Common myeloid progenitor, CD34-positive (primary cell): ENCODE measurements at regions not wholly inside any gene's neighbourhood (a gene's known extent, or its start where the extent isn't known, plus 50 kb on each side); places are given as distances from the start of the nearest gene placed in this dataset.

Source experiments
- CTCF ChIA-PET: fragments of 350-600 bp; sonication (Branson Sonifier 250); formaldehyde crosslinking; loops from one replicate; lab custom pipeline; 2021; ENCODE audit warnings: antibody characterized with exemption; lab: Charles Lee
- POLR2A ChIA-PET: fragments of 350-600 bp; sonication (Branson Sonifier 250); formaldehyde crosslinking; loops from one replicate; lab custom pipeline; 2021; ENCODE audit warnings: antibody characterized with exemption; lab: Charles Lee
- DNase-seq, 3 donors: peaks; one replicate each; pipeline versions ENCODE4 v3.0.0 to v3.0.0-alpha.2; 2013
- H3K27ac ChIP-seq, 2 experiments: 1 replicate in 1 of 2; 2 replicates in 1 of 2; pipeline ENCODE4 v1.7.0; 2013; ENCODE audit warnings: inconsistent platforms in 2 of 2, low read length in 2 of 2, mild to moderate bottlenecking in 2 of 2, low read depth in 1 of 2, moderate library complexity in 1 of 2; ENCODE audit not compliant: severe bottlenecking in 2 of 2, insufficient read depth in 1 of 2, poor library complexity in 1 of 2
- H3K27me3 ChIP-seq, 5 experiments: replicated peaks in 2 of 5; 1 replicate in 3 of 5; 2 replicates in 2 of 5; pipeline versions ENCODE4 v1.6.1 to v1.7.0; 2013; ENCODE audit warnings: low read length in 4 of 5, mild to moderate bottlenecking in 2 of 5, moderate library complexity in 2 of 5, inconsistent platforms in 1 of 5; ENCODE audit not compliant: insufficient read depth in 5 of 5, control insufficient read depth in 4 of 5
- H3K36me3 ChIP-seq, 4 experiments: 1 replicate in 2 of 4; 2 replicates in 2 of 4; pipeline versions ENCODE4 v1.6.1 to v1.7.0; 2013; ENCODE audit warnings: low read length in 3 of 4, control low read depth in 1 of 4, mild to moderate bottlenecking in 1 of 4; ENCODE audit not compliant: control insufficient read depth in 4 of 4, insufficient read depth in 4 of 4
- H3K4me1 ChIP-seq, 4 experiments: 1 replicate in 3 of 4; 2 replicates in 1 of 4; pipeline versions ENCODE4 v1.6.1 to v1.7.1; 2013; ENCODE audit warnings: low read length in 3 of 4, mild to moderate bottlenecking in 3 of 4, control low read depth in 1 of 4, inconsistent platforms in 1 of 4, moderate library complexity in 1 of 4; ENCODE audit not compliant: control insufficient read depth in 4 of 4, insufficient read depth in 4 of 4; ENCODE audit errors: control extremely low read depth in 1 of 4
- H3K4me3 ChIP-seq, 7 experiments: 1 replicate in 4 of 7; 2 replicates in 3 of 7; pipeline versions ENCODE4 v1.5.1 to v1.7.0; 2013; ENCODE audit warnings: mild to moderate bottlenecking in 7 of 7, low read length in 6 of 7, moderate library complexity in 6 of 7, inconsistent platforms in 2 of 7, low read depth in 2 of 7, control low read depth in 1 of 7; ENCODE audit not compliant: insufficient read depth in 4 of 7, control insufficient read depth in 1 of 7; ENCODE audit errors: extremely low read depth in 1 of 7
- H3K9me3 ChIP-seq, 5 experiments: 1 replicate in 4 of 5; 2 replicates in 1 of 5; pipeline versions ENCODE4 v1.6.1 to v1.7.1; 2013; ENCODE audit warnings: low read length in 4 of 5, mild to moderate bottlenecking in 2 of 5, inconsistent platforms in 1 of 5, low read depth in 1 of 5, moderate library complexity in 1 of 5; ENCODE audit not compliant: control insufficient read depth in 4 of 5, insufficient read depth in 2 of 5; ENCODE audit errors: control extremely low read depth in 1 of 5
- WGBS: methylation state at CpG from one replicate; pipeline ENCODE4 v1.1.5; 2013; ENCODE audit not compliant: insufficient coverage; 5-methylcytosine and 5-hydroxymethylcytosine counted together

DNA sequence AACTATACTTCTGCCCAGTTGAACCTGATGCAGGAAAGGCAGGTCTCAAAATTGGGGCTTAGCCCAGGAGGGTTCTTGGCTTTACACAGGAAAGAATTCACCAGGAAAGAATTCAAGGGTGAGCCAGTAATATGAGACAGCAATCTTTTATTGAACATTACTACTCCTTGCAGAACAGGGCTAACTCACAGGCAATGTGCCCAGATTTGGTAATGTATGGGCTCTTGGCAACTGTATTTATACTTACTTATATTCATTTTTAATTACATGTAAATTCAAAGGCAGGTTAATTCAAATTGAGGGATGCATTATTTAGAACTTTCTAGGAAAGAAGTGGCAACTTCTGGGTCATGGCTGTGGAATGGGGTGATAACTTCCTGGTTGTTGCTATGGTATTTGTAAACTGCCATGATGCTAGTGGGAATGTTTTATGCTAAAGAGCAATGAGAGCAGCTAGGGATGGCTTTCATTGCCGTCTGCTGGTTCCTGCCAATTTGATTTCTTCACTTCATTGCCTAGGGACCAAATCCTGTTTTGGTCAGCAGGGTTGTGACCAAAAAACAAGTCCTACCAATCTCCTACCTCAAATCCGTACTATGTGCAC lies 107.5 kb downstream of the CHRM3 start:
- DNase-seq, result no peak
- H3K27me3 ChIP-seq, result no peaks in the 10 kb centered on the region
- no peaks in the 10 kb centered on the region for H3K4me1 ChIP-seq
- H3K27ac ChIP-seq, result no peak overlapping the region
- ChIA-PET CTCF (no interaction called here), POLR2A (no interaction called here)
- H3K36me3 ChIP-seq, result peaks cover 1 to 36% (median 6%) of the 10 kb centered on the region in 4 experiments
- no peak overlapping the region for H3K4me3 ChIP-seq
- 100% methylated on average over 1 of the region's 2 CpGs for WGBS
- peaks cover 2 to 18% (median 3%) of the 10 kb centered on the region in 5 experiments for H3K9me3 ChIP-seq

GRCh38 chr1:239505094-239505493 lies 118.7 kb downstream of the CHRM3 start:
- Histone ChIP-seq H3K27me3 (no peaks in the 10 kb centered on the region), H3K4me3 (no peak overlapping the region), H3K36me3 (peaks cover 0 to 22% (median 0%) of the 10 kb centered on the region in 4 experiments), H3K27ac (no peak overlapping the region), H3K4me1 (no peaks in the 10 kb centered on the region), H3K9me3 (peaks cover 1 to 45% (median 17%) of the 10 kb centered on the region in 5 experiments)
- POLR2A ChIA-PET, result no interaction called here
- DNase-seq, result no peak
- CTCF ChIA-PET, result no interaction called here

DNA sequence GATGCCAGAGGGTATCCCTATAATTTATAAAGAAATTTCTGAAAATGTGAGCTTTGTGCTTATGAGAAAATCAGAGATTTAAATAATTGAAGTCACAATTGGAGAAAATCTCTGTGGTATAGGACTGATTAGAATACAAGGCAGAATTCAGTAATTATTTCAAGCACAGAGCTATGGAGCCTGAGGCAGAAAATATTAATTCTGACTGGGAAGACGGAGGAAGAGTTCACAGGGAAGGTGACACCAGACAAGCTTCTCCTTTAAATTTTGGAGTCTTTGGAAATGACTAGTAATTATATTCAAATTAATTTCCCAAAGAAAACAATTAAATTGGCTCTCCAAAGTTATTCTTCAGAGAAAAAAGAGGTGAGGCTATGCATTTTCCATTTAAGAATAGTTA lies 121.5 kb downstream of the CHRM3 start:
- H3K27ac ChIP-seq, result no peak overlapping the region
- DNase-seq, result no peak
- 100% methylated on average over 1 of the region's 1 CpG for WGBS
- H3K36me3 ChIP-seq, result peaks cover 0 to 23% (median 1%) of the 10 kb centered on the region in 4 experiments
- peaks cover 0 to 3% (median 0%) of the 10 kb centered on the region in 4 experiments for H3K4me1 ChIP-seq
- peaks cover 1 to 43% (median 17%) of the 10 kb centered on the region in 5 experiments for H3K9me3 ChIP-seq
- no peaks in the 10 kb centered on the region for H3K27me3 ChIP-seq
- ChIA-PET POLR2A (no interaction called here), CTCF (interaction anchor here (0.6 to 1.3 kb wide), 3 partner anchors 81 to 251 kb away, joined by 3 read pairs; no protein-coding TSS in a partner anchor)
- H3K4me3 ChIP-seq, result peak overlapping the region in 1 of 7 experiments; percentile 25

DNA sequence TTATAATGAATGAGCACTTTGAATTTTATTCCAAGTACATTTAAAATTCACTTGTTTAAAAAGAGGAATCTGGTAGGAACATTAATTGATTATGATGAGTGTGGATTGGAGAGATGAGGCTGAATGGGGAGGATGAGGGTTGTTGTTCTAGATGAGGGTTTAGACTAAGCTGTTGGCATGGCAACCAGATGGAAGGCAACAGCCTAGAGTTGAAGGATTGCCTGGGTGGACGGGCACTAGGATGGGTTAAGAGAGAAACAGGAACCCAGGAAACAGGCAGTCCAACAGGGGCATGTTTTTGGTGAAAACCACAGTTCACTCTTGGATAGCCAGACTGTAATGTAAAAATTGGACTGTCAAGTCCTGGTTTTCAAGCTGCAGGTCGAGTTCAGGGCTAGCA lies 125.5 kb downstream of the CHRM3 start:
- H3K4me1 ChIP-seq, result peaks cover 5 to 18% (median 6%) of the 10 kb centered on the region in 4 experiments
- H3K9me3 ChIP-seq, result peaks cover 1 to 13% (median 9%) of the 10 kb centered on the region in 5 experiments
- WGBS, result 83% methylated on average over 1 of the region's 2 CpGs
- DNase-seq, result peak in 2 of 3 donors; percentile 36 to 51
- no peak overlapping the region for H3K27ac ChIP-seq
- ChIA-PET CTCF (no interaction called here), POLR2A (no interaction called here)
- peaks cover 0 to 14% (median 1%) of the 10 kb centered on the region in 4 experiments for H3K36me3 ChIP-seq
- H3K4me3 ChIP-seq, result no peak overlapping the region
- H3K27me3 ChIP-seq, result no peaks in the 10 kb centered on the region

- peak overlapping the region in 4 of 7 experiments; percentile 34 to 62 (median 52) for H3K4me3 ChIP-seq
- peaks cover 0 to 2% (median 0%) of the 10 kb centered on the region in 5 experiments for H3K9me3 ChIP-seq
- H3K4me1 ChIP-seq, result peaks cover 5 to 19% (median 6%) of the 10 kb centered on the region in 4 experiments
- H3K27me3 ChIP-seq, result no peaks in the 10 kb centered on the region
- H3K27ac ChIP-seq, result peak overlapping the region; percentile 15 to 63
- ChIA-PET CTCF (interaction anchor here (0.6 to 1.9 kb wide), 8 partner anchors 9 to 281 kb away, joined by 3 to 9 read pairs (median 3); no protein-coding TSS in a partner anchor), POLR2A (no interaction called here)
- DNase-seq, result no peak
- H3K36me3 ChIP-seq, result peaks cover 0 to 6% (median 0%) of the 10 kb centered on the region in 4 experiments
- WGBS, result 98% methylated on average over 9 of the region's 9 CpGs
These were observed 130.2 kb downstream of the CHRM3 start for GRCh38 chr1:239516579-239516978.

GRCh38 chr1:239526391-239526790 lies 140.0 kb downstream of the CHRM3 start:
- WGBS, result 100% methylated on average over 2 of the region's 4 CpGs
- Histone ChIP-seq H3K27me3 (no peaks in the 10 kb centered on the region), H3K9me3 (no peaks in the 10 kb centered on the region), H3K27ac (no peak overlapping the region), H3K4me1 (peaks cover 0 to 3% (median 0%) of the 10 kb centered on the region in 4 experiments), H3K4me3 (no peak overlapping the region), H3K36me3 (peaks cover 0 to 2% (median 0%) of the 10 kb centered on the region in 4 experiments)
- ChIA-PET POLR2A (interaction anchor here (0.6 kb wide), 1 partner anchor 25 kb away, joined by 3 read pairs; no protein-coding TSS in a partner anchor), CTCF (interaction anchor here (1.0 to 2.5 kb wide), 4 partner anchors 9 to 49 kb away, joined by 3 to 9 read pairs (median 3); no protein-coding TSS in a partner anchor)
- no peak for DNase-seq
